ENCODE measurements at regions not wholly inside any gene's neighbourhood (a gene's known extent, or its start where the extent isn't known, plus 50 kb on each side); places are given as distances from the start of the nearest gene placed in this dataset.

DNA sequence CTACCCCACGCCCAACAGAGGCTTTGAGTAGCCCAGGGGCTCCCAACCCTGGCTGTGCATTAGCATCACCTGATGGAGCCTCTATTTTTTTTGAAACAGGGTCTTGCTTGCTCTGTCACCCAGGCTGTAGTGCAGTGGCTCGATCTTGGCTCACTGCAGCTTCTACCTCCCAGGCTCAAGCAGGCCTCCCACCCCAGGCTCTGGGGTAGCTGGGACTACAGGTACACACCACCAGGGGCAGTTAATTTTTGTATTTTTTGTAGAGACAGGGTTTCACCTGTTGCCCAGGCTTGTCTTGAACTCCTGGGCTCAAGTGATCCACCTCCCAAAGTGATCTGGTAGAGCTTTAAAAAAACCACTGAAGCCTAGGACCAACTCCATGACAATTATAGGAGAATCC, 394.8 kb upstream of the ATP5MC3 start:
- TF ChIP-seq, protein P1, sequence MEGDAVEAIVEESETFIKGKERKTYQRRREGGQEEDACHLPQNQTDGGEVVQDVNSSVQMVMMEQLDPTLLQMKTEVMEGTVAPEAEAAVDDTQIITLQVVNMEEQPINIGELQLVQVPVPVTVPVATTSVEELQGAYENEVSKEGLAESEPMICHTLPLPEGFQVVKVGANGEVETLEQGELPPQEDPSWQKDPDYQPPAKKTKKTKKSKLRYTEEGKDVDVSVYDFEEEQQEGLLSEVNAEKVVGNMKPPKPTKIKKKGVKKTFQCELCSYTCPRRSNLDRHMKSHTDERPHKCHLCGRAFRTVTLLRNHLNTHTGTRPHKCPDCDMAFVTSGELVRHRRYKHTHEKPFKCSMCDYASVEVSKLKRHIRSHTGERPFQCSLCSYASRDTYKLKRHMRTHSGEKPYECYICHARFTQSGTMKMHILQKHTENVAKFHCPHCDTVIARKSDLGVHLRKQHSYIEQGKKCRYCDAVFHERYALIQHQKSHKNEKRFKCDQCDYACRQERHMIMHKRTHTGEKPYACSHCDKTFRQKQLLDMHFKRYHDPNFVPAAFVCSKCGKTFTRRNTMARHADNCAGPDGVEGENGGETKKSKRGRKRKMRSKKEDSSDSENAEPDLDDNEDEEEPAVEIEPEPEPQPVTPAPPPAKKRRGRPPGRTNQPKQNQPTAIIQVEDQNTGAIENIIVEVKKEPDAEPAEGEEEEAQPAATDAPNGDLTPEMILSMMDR (IDR thresholded peaks at IDR 0.05; ENCODE audit: low read length) = no peak
- no peak for TF ChIP-seq EZH2 (IDR thresholded peaks at IDR 0.05; ENCODE audit: borderline replicate concordance, low read length)
